ENCODE measurements at regions not wholly inside any gene's neighbourhood (a gene's known extent, or its start where the extent isn't known, plus 50 kb on each side); places are given as distances from the start of the nearest gene placed in this dataset.

DNA sequence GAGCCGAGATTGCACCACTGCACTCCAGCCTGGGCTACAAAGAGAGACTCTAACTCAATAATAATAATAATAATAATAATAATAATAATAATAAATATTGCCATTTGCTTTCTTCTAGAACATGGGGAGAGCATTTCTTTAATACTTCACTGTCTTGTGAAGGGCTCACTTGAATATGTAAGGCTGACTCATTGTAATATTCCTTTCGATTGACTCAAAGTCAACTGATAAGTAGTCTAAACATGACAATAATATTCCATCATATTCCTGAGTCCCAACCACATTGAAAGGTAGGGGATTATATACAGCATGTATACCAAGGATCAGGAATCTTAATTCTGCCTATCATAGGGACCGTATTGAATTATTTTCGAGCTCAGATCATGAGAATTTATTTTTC lies 949.2 kb downstream of the DSC3 start:
- intact Hi-C loops (cut with DNase I), result no loop called here
- DNase-seq, result no peak
- ATAC-seq (ENCODE audit: poor library complexity), result no peak

DNA sequence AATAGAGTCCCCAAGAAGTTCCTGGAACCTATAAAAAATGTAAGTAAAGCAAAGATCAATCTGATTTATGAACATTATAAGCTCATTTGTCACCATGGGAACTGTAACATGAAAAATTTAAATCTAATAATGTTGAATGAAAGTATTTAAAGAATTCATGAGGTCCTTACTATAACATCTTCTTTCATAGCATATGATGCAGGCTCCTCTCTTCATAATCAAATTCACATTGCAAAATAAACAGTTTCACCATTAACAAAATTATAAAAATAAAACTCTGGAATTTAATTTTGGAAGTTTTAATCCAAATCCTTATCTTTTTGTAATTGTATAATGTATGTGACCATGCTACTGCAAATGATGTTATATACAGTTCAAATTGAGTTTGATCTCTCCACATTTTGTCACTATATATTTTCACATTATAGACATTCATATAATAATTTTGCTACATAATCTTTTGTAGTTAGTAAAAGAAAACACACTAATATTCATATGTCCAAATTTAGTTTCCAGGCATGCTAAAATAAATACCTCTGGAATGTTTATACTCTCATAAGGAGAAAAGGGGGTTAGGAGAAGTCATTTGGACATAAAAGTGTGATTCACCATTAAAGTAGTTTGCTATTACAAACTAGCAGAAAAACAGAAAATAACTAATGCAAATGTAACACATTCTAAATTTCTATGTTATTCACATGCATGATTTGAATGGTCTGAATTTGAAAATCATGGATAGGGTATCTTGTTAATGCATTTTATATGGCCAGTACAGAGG lies 954.1 kb downstream of the DSC3 start:
- intact Hi-C loops (cut with DNase I), result no loop called here

GRCh38 chr18:30086351-30086750 lies 956.2 kb downstream of the DSC3 start:
- no peak for ATAC-seq (ENCODE audit: poor library complexity)
- intact Hi-C loops (cut with DNase I), result no loop called here
- DNase-seq, result no peak

More for the DNA sequence above, 954.1 kb downstream of the DSC3 start:
- ATAC-seq (ENCODE audit: poor library complexity), result no peak
- DNase-seq, result no peak

- intact Hi-C loops (cut with DNase I), result no loop called here
- DNase-seq, result no peak
- ATAC-seq (ENCODE audit: poor library complexity), result no peak
Measured at GRCh38 chr18:30081122-30081521, 961.4 kb downstream of the DSC3 start.

- DNase-seq (no peak), ATAC-seq (ENCODE audit: poor library complexity) (no peak)
- intact Hi-C loops (cut with DNase I), result no loop called here
Measured at GRCh38 chr18:30072609-30073385, 969.7 kb downstream of the DSC3 start.

DNA sequence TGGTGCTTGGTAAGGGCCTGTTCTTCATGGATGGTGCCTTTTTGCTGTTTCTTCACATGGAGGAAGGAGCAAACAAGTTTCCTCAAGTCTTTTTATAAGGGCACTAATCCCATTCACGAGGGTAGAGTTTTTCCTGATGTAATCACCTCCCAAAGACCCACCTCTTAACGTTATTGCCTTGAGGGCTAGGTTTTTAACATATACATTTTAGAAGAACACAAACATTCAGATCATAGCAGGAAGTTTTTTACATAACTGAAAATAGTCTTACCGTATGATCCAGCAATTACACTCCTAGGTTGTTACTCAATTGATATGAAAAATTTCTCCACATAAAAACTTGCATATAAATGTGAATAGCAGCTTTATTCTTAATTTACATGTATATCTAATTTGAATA lies 976.3 kb downstream of the DSC3 start:
- intact Hi-C loops (cut with DNase I), result loop anchor here (10.0 kb wide), 1 partner anchor 59 kb away; no protein-coding TSS in a partner anchor
- DNase-seq (no peak), ATAC-seq (ENCODE audit: poor library complexity) (no peak)

- DNase-seq, result no peak
- ATAC-seq (ENCODE audit: poor library complexity), result no peak
- intact Hi-C loops (cut with DNase I), result no loop called here
Measured at GRCh38 chr18:30057398-30057797, 985.1 kb downstream of the DSC3 start.

DNA sequence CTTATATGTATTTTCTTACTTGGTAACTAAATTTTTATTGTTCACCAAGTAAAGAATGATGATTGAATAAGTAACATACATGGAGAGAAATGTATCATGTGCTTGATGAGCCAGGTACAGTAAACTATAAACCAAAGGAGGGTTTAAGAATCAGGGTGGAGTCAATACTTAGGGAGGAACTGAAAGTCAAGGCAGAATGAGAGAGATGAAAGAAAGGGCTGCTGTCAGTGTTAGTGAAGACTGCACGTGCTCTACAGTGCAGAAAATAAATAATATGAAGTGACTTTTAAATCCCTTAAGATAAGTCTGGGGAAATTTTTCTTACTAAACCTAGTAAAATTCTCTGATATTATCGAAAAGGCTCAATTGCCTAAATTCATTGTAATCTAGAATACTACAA lies 986.0 kb downstream of the DSC3 start:
- ATAC-seq (ENCODE audit: poor library complexity), result no peak

GRCh38 chr18:30044496-30044895 lies 998.0 kb downstream of the DSC3 start:
- no peak for DNase-seq
- intact Hi-C loops (cut with DNase I), result no loop called here
- no peak for ATAC-seq (ENCODE audit: poor library complexity)

More for the DNA sequence above, 986.0 kb downstream of the DSC3 start:
- intact Hi-C loops (cut with DNase I), result no loop called here
- no peak for DNase-seq

GRCh38 chr18:30039201-30039600 lies 1003.3 kb downstream of the DSC3 start:
- intact Hi-C loops (cut with DNase I), result no loop called here
- no peak for DNase-seq
- no peak for ATAC-seq (ENCODE audit: poor library complexity)

- intact Hi-C loops (cut with DNase I), result no loop called here
- ATAC-seq (ENCODE audit: poor library complexity) (no peak), DNase-seq (no peak)
Measured at GRCh38 chr18:30034818-30035217, 1007.7 kb downstream of the DSC3 start.

DNA sequence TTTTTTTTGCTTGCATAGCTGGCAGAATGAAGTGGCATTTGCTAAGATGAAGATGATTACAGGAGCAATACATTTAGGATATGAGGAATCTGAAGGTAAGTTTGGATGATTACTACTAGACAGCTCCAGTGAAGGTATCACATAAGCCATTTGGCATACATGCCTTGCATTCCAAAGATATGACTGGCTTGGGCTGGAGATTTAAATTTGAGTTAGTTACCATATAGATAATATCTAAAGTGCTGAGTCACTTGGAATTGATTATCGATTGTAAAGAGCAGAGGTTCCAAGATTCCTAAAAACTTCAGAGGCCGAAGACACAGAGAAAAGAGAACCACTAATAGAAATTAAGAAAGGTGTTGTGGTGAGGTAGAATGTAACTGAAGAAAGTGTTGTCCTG lies 1026.4 kb downstream of the DSC3 start:
- no peak for DNase-seq
- no peak for ATAC-seq (ENCODE audit: poor library complexity)
- intact Hi-C loops (cut with DNase I), result no loop called here

- intact Hi-C loops (cut with DNase I), result no loop called here
- no peak for ATAC-seq (ENCODE audit: poor library complexity)
- DNase-seq, result no peak
Measured at GRCh38 chr18:30004965-30005364, 1037.6 kb downstream of the DSC3 start.

DNA sequence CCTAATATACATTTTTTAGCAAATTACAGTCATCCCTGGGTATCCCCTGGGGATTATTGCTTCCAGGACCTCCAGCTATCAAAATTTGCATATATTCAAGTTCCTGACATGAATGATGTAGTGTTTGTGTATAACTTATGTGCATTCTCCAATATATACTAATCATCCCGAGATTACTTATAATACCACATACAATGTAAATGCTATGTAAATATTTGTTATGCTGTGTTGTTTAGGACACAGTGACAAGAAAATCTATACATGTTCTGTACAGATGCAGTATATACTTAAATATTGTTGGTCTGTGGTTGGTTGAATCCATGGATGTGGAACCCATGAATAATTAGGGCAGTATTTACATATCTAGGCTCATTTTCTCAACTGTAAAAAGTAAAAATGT lies 1060.3 kb downstream of the DSC3 start:
- DNase-seq, result no peak
- intact Hi-C loops (cut with DNase I), result no loop called here
- no peak for ATAC-seq (ENCODE audit: poor library complexity)

GRCh38 chr18:29979881-29980280 lies 1062.7 kb downstream of the DSC3 start:
- ATAC-seq (ENCODE audit: poor library complexity) (no peak), DNase-seq (no peak)
- intact Hi-C loops (cut with DNase I), result loop anchor here (10.0 kb wide), 1 partner anchor 65 kb away; no protein-coding TSS in a partner anchor

GRCh38 chr18:29969876-29970275 lies 1072.7 kb downstream of the DSC3 start:
- DNase-seq (no peak), ATAC-seq (ENCODE audit: poor library complexity) (no peak)
- intact Hi-C loops (cut with DNase I), result loop anchor here (10.0 kb wide), 1 partner anchor 55 kb away; no protein-coding TSS in a partner anchor

- no peak for ATAC-seq (ENCODE audit: poor library complexity)
- intact Hi-C loops (cut with DNase I), result no loop called here
- no peak for DNase-seq
Measured at GRCh38 chr18:29962579-29962978, 1080.0 kb downstream of the DSC3 start.

DNA sequence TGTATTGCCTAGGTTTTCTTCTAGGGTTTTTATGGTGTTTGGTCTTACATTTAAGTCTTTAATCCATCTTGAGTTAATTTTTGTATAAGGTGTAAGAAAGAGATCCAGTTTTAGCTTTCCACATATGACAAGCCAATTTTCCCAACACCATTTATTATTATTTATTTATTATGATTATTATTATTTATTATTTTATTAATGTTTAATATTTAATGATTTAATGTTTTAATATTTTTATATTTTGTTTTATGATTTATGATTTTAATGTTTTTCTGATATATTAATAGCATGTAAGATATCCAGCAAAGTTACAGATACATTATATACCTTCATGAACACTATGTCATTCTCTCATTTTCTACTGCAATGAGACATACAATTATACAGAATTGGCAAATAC lies 1082.0 kb downstream of the DSC3 start:
- no peak for ATAC-seq (ENCODE audit: poor library complexity)
- intact Hi-C loops (cut with DNase I), result no loop called here
- DNase-seq, result no peak

GRCh38 chr18:29930231-29930630 lies 1112.3 kb downstream of the DSC3 start:
- intact Hi-C loops (cut with DNase I), result no loop called here
- no peak for DNase-seq

DNA sequence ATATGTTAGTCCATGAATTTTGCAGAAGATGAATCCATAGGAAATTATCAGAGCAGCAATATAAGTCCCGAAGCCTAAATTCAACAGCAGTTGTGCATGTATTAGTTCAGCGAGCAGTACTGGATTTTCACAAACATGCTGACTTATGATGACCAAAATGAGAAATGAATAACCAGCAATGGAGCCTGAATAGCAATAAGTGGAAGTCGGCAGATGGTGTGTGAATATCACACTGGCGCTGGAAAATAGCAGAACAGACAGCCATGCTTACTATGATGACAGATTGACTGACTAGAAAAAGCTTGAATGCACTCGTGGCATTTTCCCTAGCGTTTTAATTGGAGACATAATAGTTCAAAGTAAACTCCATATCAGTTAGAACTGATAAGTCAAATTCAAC lies 1114.5 kb downstream of the DSC3 start:
- DNase-seq, result no peak
- no peak for ATAC-seq (ENCODE audit: poor library complexity)
- intact Hi-C loops (cut with DNase I), result no loop called here

More at GRCh38 chr18:29930231-29930630, 1112.3 kb downstream of the DSC3 start:
- ATAC-seq (ENCODE audit: poor library complexity), result no peak

Measured in Right ventricle myocardium superior (tissue), 1 donor.